ENCODE measurements at regions not wholly inside any gene's neighbourhood (a gene's known extent, or its start where the extent isn't known, plus 50 kb on each side); places are given as distances from the start of the nearest gene placed in this dataset.

- Histone ChIP-seq H3K9me3 (ENCODE audit: low read depth, low read length) (no peaks in the 10 kb centered on the region), H3K4me1 (ENCODE audit: insufficient read depth, low read length) (no peaks in the 10 kb centered on the region), H3K27me3 (ENCODE audit: insufficient read depth, low read length) (peaks cover 10% of the 10 kb centered on the region), H3K4me3 (ENCODE audit: low read length) (no peak overlapping the region)
These were observed 180.2 kb upstream of the FAM3C start for GRCh38 chr7:121576148-121576917.

- Histone ChIP-seq H3K27me3 (ENCODE audit: insufficient read depth, low read length) (peaks cover 10% of the 10 kb centered on the region), H3K9me3 (ENCODE audit: low read depth, low read length) (no peaks in the 10 kb centered on the region), H3K4me3 (ENCODE audit: low read length) (no peak overlapping the region), H3K4me1 (ENCODE audit: insufficient read depth, low read length) (no peaks in the 10 kb centered on the region)
These were observed 179.2 kb upstream of the FAM3C start for GRCh38 chr7:121575194-121575765.

GRCh38 chr7:121574109-121574508 is 178.0 kb upstream of the FAM3C start:
- Histone ChIP-seq H3K27me3 (ENCODE audit: insufficient read depth, low read length) (peaks cover 6% of the 10 kb centered on the region), H3K9me3 (ENCODE audit: low read depth, low read length) (no peaks in the 10 kb centered on the region), H3K4me3 (ENCODE audit: low read length) (no peak overlapping the region), H3K4me1 (ENCODE audit: insufficient read depth, low read length) (no peaks in the 10 kb centered on the region)

- Histone ChIP-seq H3K4me1 (ENCODE audit: insufficient read depth, low read length) (no peaks in the 10 kb centered on the region), H3K4me3 (ENCODE audit: low read length) (no peak overlapping the region), H3K27me3 (ENCODE audit: insufficient read depth, low read length) (peaks cover 5% of the 10 kb centered on the region), H3K9me3 (ENCODE audit: low read depth, low read length) (no peaks in the 10 kb centered on the region)
These were observed 176.5 kb upstream of the FAM3C start for GRCh38 chr7:121572615-121573014.

- Histone ChIP-seq H3K4me3 (ENCODE audit: low read length) (no peak overlapping the region), H3K27me3 (ENCODE audit: insufficient read depth, low read length) (no peaks in the 10 kb centered on the region), H3K9me3 (ENCODE audit: low read depth, low read length) (no peaks in the 10 kb centered on the region), H3K4me1 (ENCODE audit: insufficient read depth, low read length) (no peaks in the 10 kb centered on the region)
These were observed 174.3 kb upstream of the FAM3C start for GRCh38 chr7:121570365-121570764.

GRCh38 chr7:121563177-121563576 is 167.1 kb upstream of the FAM3C start:
- Histone ChIP-seq H3K4me3 (ENCODE audit: low read length) (no peak overlapping the region), H3K9me3 (ENCODE audit: low read depth, low read length) (no peaks in the 10 kb centered on the region), H3K27me3 (ENCODE audit: insufficient read depth, low read length) (no peaks in the 10 kb centered on the region), H3K4me1 (ENCODE audit: insufficient read depth, low read length) (no peaks in the 10 kb centered on the region)

- Histone ChIP-seq H3K4me3 (ENCODE audit: low read length) (no peak overlapping the region), H3K27me3 (ENCODE audit: insufficient read depth, low read length) (no peaks in the 10 kb centered on the region), H3K4me1 (ENCODE audit: insufficient read depth, low read length) (no peaks in the 10 kb centered on the region), H3K9me3 (ENCODE audit: low read depth, low read length) (no peaks in the 10 kb centered on the region)
These were observed 166.2 kb upstream of the FAM3C start for GRCh38 chr7:121562259-121562658.

- Histone ChIP-seq H3K9me3 (ENCODE audit: low read depth, low read length) (no peaks in the 10 kb centered on the region), H3K4me1 (ENCODE audit: insufficient read depth, low read length) (no peaks in the 10 kb centered on the region), H3K27me3 (ENCODE audit: insufficient read depth, low read length) (no peaks in the 10 kb centered on the region), H3K4me3 (ENCODE audit: low read length) (no peak overlapping the region)
These were observed 165.6 kb upstream of the FAM3C start for GRCh38 chr7:121561717-121562116.

- Histone ChIP-seq H3K9me3 (ENCODE audit: low read depth, low read length) (no peaks in the 10 kb centered on the region), H3K4me3 (ENCODE audit: low read length) (no peak overlapping the region), H3K4me1 (ENCODE audit: insufficient read depth, low read length) (no peaks in the 10 kb centered on the region), H3K27me3 (ENCODE audit: insufficient read depth, low read length) (no peaks in the 10 kb centered on the region)
These were observed 164.3 kb upstream of the FAM3C start for GRCh38 chr7:121560267-121560990.

- Histone ChIP-seq H3K9me3 (ENCODE audit: low read depth, low read length) (no peaks in the 10 kb centered on the region), H3K4me3 (ENCODE audit: low read length) (no peak overlapping the region), H3K27me3 (ENCODE audit: insufficient read depth, low read length) (no peaks in the 10 kb centered on the region), H3K4me1 (ENCODE audit: insufficient read depth, low read length) (no peaks in the 10 kb centered on the region)
These were observed 162.2 kb upstream of the FAM3C start for GRCh38 chr7:121558288-121558687.

- H3K4me1 ChIP-seq (ENCODE audit: insufficient read depth, low read length), result no peaks in the 10 kb centered on the region
- H3K27me3 ChIP-seq (ENCODE audit: insufficient read depth, low read length), result no peaks in the 10 kb centered on the region
- peak overlapping the region; percentile 2 for H3K4me3 ChIP-seq (ENCODE audit: low read length)
- H3K9me3 ChIP-seq (ENCODE audit: low read depth, low read length), result no peaks in the 10 kb centered on the region
These were observed 161.2 kb upstream of the FAM3C start for GRCh38 chr7:121557034-121557892.

- Histone ChIP-seq H3K9me3 (ENCODE audit: low read depth, low read length) (no peaks in the 10 kb centered on the region), H3K27me3 (ENCODE audit: insufficient read depth, low read length) (no peaks in the 10 kb centered on the region), H3K4me3 (ENCODE audit: low read length) (no peak overlapping the region)
These were observed 159.4 kb upstream of the FAM3C start for GRCh38 chr7:121555558-121555957.

GRCh38 chr7:121547544-121548092 is 151.5 kb upstream of the FAM3C start:
- no peaks in the 10 kb centered on the region for H3K9me3 ChIP-seq (ENCODE audit: low read depth, low read length)
- no peaks in the 10 kb centered on the region for H3K27me3 ChIP-seq (ENCODE audit: insufficient read depth, low read length)
- H3K4me3 ChIP-seq (ENCODE audit: low read length), result no peak overlapping the region
- no peaks in the 10 kb centered on the region for H3K4me1 ChIP-seq (ENCODE audit: insufficient read depth, low read length)

More at GRCh38 chr7:121555558-121555957, 159.4 kb upstream of the FAM3C start:
- H3K4me1 ChIP-seq (ENCODE audit: insufficient read depth, low read length), result no peaks in the 10 kb centered on the region

- Histone ChIP-seq H3K27me3 (ENCODE audit: insufficient read depth, low read length) (no peaks in the 10 kb centered on the region), H3K4me1 (ENCODE audit: insufficient read depth, low read length) (no peaks in the 10 kb centered on the region), H3K4me3 (ENCODE audit: low read length) (no peak overlapping the region), H3K9me3 (ENCODE audit: low read depth, low read length) (no peaks in the 10 kb centered on the region)
These were observed 150.8 kb upstream of the FAM3C start for GRCh38 chr7:121546632-121547543.

All from mononuclear cell (primary cell).